SK-N-MC (cell line): ENCODE measurements at regions not wholly inside any gene's neighbourhood (a gene's known extent, or its start where the extent isn't known, plus 50 kb on each side); places are given as distances from the start of the nearest gene placed in this dataset.

Experiments
- DNase-seq: peaks from one replicate; pipeline ENCODE4 v3.0.0-alpha.2; 2011; ENCODE audit warnings: low read depth, low spot score
- H3K27ac ChIP-seq: fragments of 200-600 bp; sonication (generic); 2 replicates; pipeline ENCODE4 v1.5.1; 2016; ENCODE audit warnings: mixed run types
- H3K36me3 ChIP-seq: fragments of 200-600 bp; sonication (generic); 2 replicates; pipeline ENCODE4 v1.6.1; 2017; ENCODE audit warnings: antibody characterized with exemption, low read length, mixed read lengths; ENCODE audit not compliant: insufficient read depth
- H3K4me3 ChIP-seq: fragments of 200-600 bp; sonication (generic); 2 replicates; pipeline ENCODE4 v1.5.1; 2016
- H3K9ac ChIP-seq: fragments of 200-600 bp; sonication (generic); 2 replicates; pipeline ENCODE4 v1.8.0; 2017; ENCODE audit warnings: mixed run types, mixed read lengths; ENCODE audit not compliant: insufficient read length
- H3K9me3 ChIP-seq: fragments of 200-600 bp; sonication (generic); 2 replicates; pipeline ENCODE4 v1.6.1; 2017; ENCODE audit warnings: low read depth, mild to moderate bottlenecking, antibody characterized with exemption, low read length, moderate library complexity, mixed read lengths
- EZH2 ChIP-seq: fragments of 200-600 bp; sonication (generic); IDR thresholded peaks from one replicate; pipeline ENCODE4 v1.6.1; 2017; ENCODE audit warnings: antibody characterized with exemption
- FOXP2 ChIP-seq: optimal IDR thresholded peaks from 2 replicates; pipeline ENCODE3; 2011; ENCODE audit warnings: mild to moderate bottlenecking, moderate library complexity; ENCODE audit not compliant: insufficient read depth; ENCODE audit errors: extremely low read length, control extremely low read depth
- POLR2AphosphoS5 ChIP-seq: IDR thresholded peaks from 2 replicates; pipeline ENCODE4 v1.6.1; 2012; ENCODE audit warnings: mild to moderate bottlenecking, low read depth, low read length, borderline replicate concordance

GRCh38 chr18:68233018-68233417, 481.9 kb downstream of the TMX3 start:
- H3K27ac ChIP-seq: no peak overlapping the region

GRCh38 chr18:68229351-68229750, 485.6 kb downstream of the TMX3 start:
- Histone ChIP-seq H3K9me3 (no peaks in the 10 kb centered on the region), H3K4me3 (no peak overlapping the region), H3K9ac (no peak overlapping the region), H3K36me3 (no peaks in the 10 kb centered on the region), H3K27ac (no peak overlapping the region)
- no peak for DNase-seq
- TF ChIP-seq FOXP2: no peak
- TF ChIP-seq POLR2AphosphoS5: no peak
- TF ChIP-seq EZH2: no peak

More at GRCh38 chr18:68233018-68233417, 481.9 kb downstream of the TMX3 start:
- Histone ChIP-seq H3K4me3 (no peak overlapping the region), H3K36me3 (no peaks in the 10 kb centered on the region), H3K9ac (no peak overlapping the region), H3K9me3 (no peaks in the 10 kb centered on the region)
- no peak for TF ChIP-seq FOXP2
- no peak for TF ChIP-seq EZH2
- TF ChIP-seq POLR2AphosphoS5: no peak
- DNase-seq: no peak

- peak overlapping the region; percentile 54 for H3K27ac ChIP-seq
- no peak overlapping the region for H3K9ac ChIP-seq
- no peak for TF ChIP-seq EZH2
- no peak for TF ChIP-seq FOXP2
- peak; percentile 30; the same call in 1 of the 2 replicates for TF ChIP-seq POLR2AphosphoS5
- H3K36me3 ChIP-seq: no peaks in the 10 kb centered on the region
- peak overlapping the region; percentile 30; the same call in 1 of the 2 replicates for H3K4me3 ChIP-seq
- peak; percentile 73 for DNase-seq
- no peaks in the 10 kb centered on the region for H3K9me3 ChIP-seq
Observed at GRCh38 chr18:68221111-68221724, 493.7 kb downstream of the TMX3 start.

GRCh38 chr18:68220458-68220857, 494.4 kb downstream of the TMX3 start:
- Histone ChIP-seq H3K36me3 (no peaks in the 10 kb centered on the region), H3K27ac (no peak overlapping the region), H3K9me3 (no peaks in the 10 kb centered on the region), H3K4me3 (no peak overlapping the region), H3K9ac (no peak overlapping the region)
- TF ChIP-seq FOXP2: no peak
- no peak for TF ChIP-seq EZH2
- TF ChIP-seq POLR2AphosphoS5: 0 out of 2 replicates have a peak, but pooled peaks have one; percentile 32
- DNase-seq: no peak

- H3K4me3 ChIP-seq: no peak overlapping the region
- no peaks in the 10 kb centered on the region for H3K9me3 ChIP-seq
- H3K27ac ChIP-seq: no peak overlapping the region
- no peaks in the 10 kb centered on the region for H3K36me3 ChIP-seq
- no peak overlapping the region for H3K9ac ChIP-seq
- no peak for TF ChIP-seq FOXP2
- no peak for TF ChIP-seq POLR2AphosphoS5
- TF ChIP-seq EZH2: no peak
- no peak for DNase-seq
Observed at GRCh38 chr18:68219872-68220271, 495.0 kb downstream of the TMX3 start.

GRCh38 chr18:68219274-68219673, 495.6 kb downstream of the TMX3 start:
- TF ChIP-seq POLR2AphosphoS5: no peak
- TF ChIP-seq EZH2: no peak
- no peak for TF ChIP-seq FOXP2

DNA sequence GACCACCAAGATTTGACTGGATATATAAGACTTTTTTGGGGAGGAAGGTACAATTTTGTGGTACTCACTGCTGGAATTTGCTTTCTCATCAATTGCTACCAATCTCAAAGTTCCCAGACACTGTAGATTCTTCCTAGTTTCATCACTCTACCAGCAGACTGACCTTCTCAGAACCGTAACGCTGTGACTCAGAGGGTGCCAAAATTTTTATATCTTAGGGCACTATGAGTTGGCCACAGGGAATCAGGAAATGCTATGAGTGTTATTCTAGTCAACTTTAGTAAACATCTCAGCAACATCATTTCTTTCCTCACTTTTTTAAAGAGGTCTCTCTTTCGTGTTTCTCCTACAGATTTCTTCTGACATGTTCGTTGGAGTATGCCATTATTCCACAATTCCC, 499.0 kb downstream of the TMX3 start:
- H3K27ac ChIP-seq: no peak overlapping the region
- H3K9ac ChIP-seq: no peak overlapping the region
- H3K36me3 ChIP-seq: no peaks in the 10 kb centered on the region
- no peaks in the 10 kb centered on the region for H3K9me3 ChIP-seq
- no peak for TF ChIP-seq FOXP2
- no peak for TF ChIP-seq EZH2
- no peak for TF ChIP-seq POLR2AphosphoS5
- no peak overlapping the region for H3K4me3 ChIP-seq
- no peak for DNase-seq

More at GRCh38 chr18:68219274-68219673, 495.6 kb downstream of the TMX3 start:
- no peak overlapping the region for H3K4me3 ChIP-seq
- H3K36me3 ChIP-seq: no peaks in the 10 kb centered on the region
- no peak for DNase-seq
- no peaks in the 10 kb centered on the region for H3K9me3 ChIP-seq
- H3K9ac ChIP-seq: no peak overlapping the region
- H3K27ac ChIP-seq: no peak overlapping the region

DNA sequence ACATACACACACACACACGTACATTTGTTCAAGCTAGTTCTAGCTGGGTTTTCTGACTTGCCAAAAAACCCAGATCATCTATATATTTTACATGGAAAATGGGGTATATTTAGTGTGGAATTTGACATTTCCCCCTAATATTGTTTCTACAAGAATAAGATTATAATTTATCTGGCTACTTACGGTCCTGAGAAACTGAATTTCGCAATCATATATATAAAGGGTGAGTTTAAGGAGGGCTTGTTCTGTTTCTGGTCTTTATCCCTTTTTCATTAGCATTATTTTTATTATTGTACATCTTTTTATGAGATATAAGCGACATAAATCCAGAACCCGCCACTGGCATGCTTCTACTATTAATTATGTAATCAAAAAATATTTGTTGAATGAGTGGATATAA, 528.9 kb downstream of the TMX3 start:
- Histone ChIP-seq H3K9me3 (no peaks in the 10 kb centered on the region), H3K27ac (no peak overlapping the region), H3K36me3 (no peaks in the 10 kb centered on the region), H3K4me3 (no peak overlapping the region), H3K9ac (no peak overlapping the region)
- no peak for TF ChIP-seq EZH2
- no peak for TF ChIP-seq FOXP2
- no peak for TF ChIP-seq POLR2AphosphoS5
- no peak for DNase-seq

- Histone ChIP-seq H3K9me3 (no peaks in the 10 kb centered on the region), H3K36me3 (no peaks in the 10 kb centered on the region), H3K27ac (no peak overlapping the region), H3K9ac (no peak overlapping the region), H3K4me3 (no peak overlapping the region)
- TF ChIP-seq FOXP2 (no peak), EZH2 (no peak), POLR2AphosphoS5 (no peak)
- DNase-seq: no peak
Observed at GRCh38 chr18:68181956-68182355, 533.0 kb downstream of the TMX3 start.
